GM19397 (cell line): ENCODE measurements at regions not wholly inside any gene's neighbourhood (a gene's known extent, or its start where the extent isn't known, plus 50 kb on each side); places are given as distances from the start of the nearest gene placed in this dataset.

Source experiments
- ATAC-seq: cut with Tn5 transposase; IDR thresholded peaks from one replicate; pipeline ENCODE4 v1.9.1; 2021; ENCODE audit warnings: mild to moderate bottlenecking, moderate library complexity; ENCODE audit not compliant: unreplicated experiment

DNA sequence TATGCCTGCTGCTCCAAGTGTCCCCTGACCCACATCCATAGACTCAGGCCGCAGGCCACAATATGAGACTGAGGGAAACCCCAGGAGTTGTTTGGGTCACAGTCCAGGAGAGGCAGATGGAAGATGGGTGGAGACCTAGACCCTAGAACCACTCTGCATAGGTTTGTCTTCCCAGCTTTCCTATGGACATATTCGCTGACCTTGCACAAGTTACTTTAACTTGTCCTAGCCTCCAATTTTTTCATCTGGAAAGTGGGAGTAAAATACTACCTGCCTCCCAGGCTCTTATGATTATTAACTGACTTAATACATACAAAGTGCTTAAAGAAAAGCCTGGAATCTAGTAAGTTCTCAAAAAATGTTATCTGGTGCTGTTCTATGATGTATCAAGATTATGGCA, 157.1 kb upstream of the IFNG-AS1 start:
- no peak for ATAC-seq

DNA sequence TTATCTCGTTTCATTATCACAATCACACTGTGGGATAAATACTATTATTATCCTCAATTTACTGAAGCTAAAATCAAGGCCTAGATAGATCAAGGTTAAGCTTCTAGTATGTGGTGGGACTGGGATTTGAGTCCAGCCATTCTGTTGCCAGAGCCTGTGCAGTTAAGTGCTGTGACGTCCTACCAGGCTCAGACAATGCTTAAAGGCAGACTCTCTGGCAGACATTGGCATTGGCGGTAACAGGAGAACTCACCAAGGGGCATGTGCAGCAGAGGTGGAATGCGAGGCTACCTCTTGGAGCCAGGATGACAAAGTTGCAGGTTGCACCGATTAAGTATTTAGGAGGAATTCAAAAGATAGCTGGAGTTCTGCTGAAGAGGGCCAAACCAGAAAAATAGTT, 155.6 kb upstream of the IFNG-AS1 start:
- ATAC-seq: no peak

- ATAC-seq: no peak
Observed at GRCh38 chr12:67837876-67838275, 151.4 kb upstream of the IFNG-AS1 start.

GRCh38 chr12:67842124-67842523, 147.1 kb upstream of the IFNG-AS1 start:
- no peak for ATAC-seq

- no peak for ATAC-seq
Observed at GRCh38 chr12:67843257-67843656, 146.0 kb upstream of the IFNG-AS1 start.

GRCh38 chr12:67852701-67853100, 136.5 kb upstream of the IFNG-AS1 start:
- ATAC-seq: no peak

GRCh38 chr12:67853204-67853603, 136.0 kb upstream of the IFNG-AS1 start:
- no peak for ATAC-seq

DNA sequence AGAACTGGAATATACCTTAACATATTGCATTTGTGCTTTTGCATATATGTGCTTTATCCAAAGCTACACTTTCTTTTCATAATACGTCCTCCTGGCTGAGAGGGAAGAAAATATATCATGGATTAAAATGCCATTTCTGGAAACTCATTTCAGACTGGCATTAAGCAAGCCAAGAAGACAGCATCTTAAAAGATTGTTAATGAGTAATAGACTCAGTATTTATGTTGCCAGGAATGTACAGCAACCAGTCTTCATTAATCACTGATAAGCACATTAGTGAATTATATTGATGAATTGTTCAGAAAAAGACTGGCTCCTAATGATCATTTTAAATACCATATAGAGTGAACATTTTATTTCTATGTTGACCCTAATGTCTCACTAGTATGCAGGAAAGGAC, 134.9 kb upstream of the IFNG-AS1 start:
- no peak for ATAC-seq

DNA sequence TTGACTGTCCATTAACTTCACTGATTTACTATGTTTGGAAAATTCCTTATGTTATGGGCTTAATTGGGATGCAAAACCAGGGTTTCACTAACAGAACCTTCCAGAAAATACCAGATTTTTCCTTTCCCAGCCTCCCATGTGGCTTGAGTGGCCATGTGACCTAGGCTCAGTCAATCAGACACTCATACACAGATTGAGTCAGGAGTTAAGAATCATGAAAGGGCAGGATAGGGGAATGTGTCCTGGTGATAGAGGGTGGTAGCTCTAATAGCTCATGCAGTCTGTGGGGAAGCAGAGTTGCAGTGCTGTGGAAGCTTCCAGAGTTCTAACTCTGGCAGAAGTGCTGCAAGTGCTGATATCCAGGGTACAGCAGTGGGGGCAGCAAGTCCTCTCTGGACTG, 134.1 kb upstream of the IFNG-AS1 start:
- ATAC-seq: no peak

GRCh38 chr12:67871231-67871630, 118.0 kb upstream of the IFNG-AS1 start:
- no peak for ATAC-seq

DNA sequence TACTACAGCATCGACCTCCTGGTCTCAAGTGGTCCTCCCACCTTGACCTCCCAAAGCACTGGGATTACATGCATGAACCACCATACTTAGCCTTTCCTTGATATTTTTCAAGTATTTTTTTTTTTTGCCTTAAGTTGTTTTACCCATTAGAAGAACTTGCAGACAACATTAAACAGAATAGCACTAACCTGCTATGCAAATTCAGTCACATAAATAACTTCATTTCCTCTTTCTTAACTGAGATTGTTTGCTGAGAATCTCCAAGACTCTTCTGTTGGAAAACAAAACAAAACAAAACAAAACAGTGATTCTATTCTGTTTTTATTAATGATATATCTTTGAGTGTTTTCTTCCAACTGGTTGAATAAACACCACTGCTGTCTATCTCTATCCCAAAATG, 115.9 kb upstream of the IFNG-AS1 start:
- no peak for ATAC-seq

DNA sequence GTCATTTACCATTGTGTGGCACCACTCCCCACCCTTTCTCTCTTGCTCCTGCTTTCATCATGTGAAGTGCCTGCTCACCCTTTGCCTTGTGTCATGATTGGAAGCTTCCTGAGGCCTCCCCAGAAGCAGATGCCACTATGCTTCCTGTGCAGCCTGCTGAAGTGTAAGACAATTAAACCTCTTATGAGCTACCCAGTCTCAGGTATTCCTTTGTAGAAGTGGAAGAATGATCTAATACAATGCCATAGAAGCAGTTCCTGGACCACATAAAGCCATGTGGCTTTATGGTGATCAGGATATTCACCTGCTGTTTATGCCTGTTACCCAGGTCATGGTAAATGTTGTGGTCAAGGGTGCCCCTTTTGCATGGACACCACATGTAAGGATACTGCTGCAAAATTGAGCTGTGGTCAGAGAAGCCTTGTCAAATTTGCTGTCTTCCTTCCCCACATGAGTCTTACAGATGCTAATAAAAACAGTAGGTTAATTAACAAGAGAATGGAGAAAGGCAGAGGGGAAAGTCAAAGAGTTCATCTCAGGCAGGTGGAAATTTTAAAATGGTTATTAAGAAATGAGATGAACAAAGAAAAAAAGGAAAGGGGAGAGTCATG, 112.8 kb upstream of the IFNG-AS1 start:
- no peak for ATAC-seq

- ATAC-seq: no peak
Observed at GRCh38 chr12:67877727-67878126, 111.5 kb upstream of the IFNG-AS1 start.

- no peak for ATAC-seq
Observed at GRCh38 chr12:67879937-67880336, 109.3 kb upstream of the IFNG-AS1 start.

DNA sequence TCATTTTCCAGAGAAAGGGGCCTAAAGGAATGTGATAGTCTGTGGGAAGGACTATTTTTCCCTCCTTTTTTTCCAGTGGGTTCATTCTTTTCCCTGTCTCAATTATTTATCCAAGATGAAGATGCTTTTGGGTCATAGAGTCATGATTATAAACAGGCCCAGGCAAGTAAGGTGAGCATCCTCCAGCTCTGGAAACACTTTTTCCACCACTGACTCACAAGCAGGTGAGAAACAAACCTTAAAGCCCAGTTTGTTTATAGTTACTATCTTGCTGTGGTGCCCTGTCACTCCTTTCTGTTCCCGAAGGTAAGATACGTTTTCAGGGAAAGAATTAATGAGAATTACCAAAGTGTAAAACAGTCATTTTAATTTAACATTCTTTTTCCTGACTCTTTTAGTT, 107.7 kb upstream of the IFNG-AS1 start:
- ATAC-seq: no peak

- ATAC-seq: no peak
Observed at GRCh38 chr12:67884596-67884995, 104.7 kb upstream of the IFNG-AS1 start.

- ATAC-seq: no peak
Observed at GRCh38 chr12:67885375-67886169, 103.7 kb upstream of the IFNG-AS1 start.

- ATAC-seq: no peak
Observed at GRCh38 chr12:67887065-67887464, 102.2 kb upstream of the IFNG-AS1 start.

DNA sequence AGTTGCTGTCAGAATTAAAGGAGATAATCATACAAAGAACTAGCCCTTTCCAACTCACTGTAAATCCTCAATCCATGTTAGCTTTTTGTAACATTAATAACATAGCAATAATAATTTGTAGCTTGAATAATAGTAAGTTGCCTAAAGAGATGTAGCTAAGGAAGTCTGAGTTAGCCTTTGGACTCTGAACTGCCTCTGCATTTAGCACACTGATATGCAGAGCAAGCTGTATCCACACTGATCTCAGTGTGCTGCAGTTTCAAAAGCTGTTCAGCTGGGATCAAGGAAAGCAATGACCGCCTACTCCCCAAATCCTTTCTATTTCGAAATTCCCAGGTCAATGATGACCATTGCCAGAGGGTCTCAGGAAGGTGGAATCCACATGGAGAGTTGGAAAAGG, 99.3 kb upstream of the IFNG-AS1 start:
- ATAC-seq: no peak

GRCh38 chr12:67890726-67891258, 98.5 kb upstream of the IFNG-AS1 start:
- no peak for ATAC-seq

DNA sequence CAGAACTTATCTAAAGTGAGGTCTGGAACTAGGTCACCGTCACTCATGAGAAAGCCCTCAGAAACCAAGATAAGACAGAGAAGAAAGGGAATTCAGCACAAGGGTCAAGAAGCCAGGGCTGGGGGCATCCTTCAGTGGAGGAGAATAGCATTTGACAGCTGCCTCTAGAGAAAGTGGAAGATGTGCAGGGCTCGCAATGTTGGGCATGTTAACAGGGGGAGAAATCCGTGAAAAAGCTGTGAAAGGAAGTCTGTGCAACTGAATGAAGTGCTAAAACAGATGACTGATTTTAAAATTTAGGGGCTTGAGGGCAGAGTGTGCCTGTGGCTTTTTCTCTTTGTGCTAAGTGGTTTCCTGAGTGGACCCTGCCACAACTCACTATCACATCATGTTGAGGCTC, 97.7 kb upstream of the IFNG-AS1 start:
- ATAC-seq: no peak

DNA sequence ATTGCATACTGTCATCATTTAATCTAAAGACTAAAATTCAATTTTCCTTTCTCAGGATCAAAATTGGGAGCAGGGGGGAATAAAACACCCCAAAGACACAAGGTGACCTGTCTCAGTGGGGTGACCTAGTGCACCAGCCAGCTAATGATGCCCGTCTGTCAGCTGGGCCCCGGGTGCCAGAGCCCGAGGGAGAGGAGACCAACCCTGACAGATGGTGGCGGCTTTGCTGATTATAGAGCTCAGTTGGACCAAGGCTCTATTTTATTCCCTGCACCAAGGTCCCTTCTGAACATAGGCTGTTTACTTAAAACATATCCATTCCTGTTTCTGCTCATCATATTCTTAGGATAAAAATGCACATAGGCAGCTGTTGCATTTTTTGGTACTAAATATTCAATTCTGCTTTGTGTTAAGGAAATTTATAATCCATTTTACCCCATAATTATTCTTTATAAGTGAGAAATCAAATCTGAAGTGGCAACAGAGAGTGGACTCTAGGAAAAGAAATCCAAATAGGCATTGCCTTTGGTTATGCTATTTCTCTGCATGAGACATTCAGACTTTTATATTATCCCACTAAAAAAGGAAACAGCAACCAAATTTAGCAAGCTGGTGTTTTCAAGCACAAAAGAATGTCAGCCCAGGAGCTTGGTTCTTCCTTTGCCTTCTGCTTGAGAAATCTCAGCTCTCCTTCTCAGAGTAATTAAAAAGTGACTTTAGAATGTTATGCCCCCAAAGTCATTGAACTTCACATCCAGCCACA, 96.8 kb upstream of the IFNG-AS1 start:
- no peak for ATAC-seq
